HEK293 (cell line): ENCODE measurements at regions not wholly inside any gene's neighbourhood (a gene's known extent, or its start where the extent isn't known, plus 50 kb on each side); places are given as distances from the start of the nearest gene placed in this dataset.

Source experiments
- CTCF ChIA-PET: fragments of 350-600 bp; formaldehyde crosslinking; extraction: SDS; loops from one replicate; lab custom pipeline; 2021; ENCODE audit warnings: antibody characterized with exemption; lab: Yijun Ruan, JAX
- POLR2A ChIA-PET: fragments of 300-600 bp; formaldehyde crosslinking; extraction: SDS; loops from one replicate; lab custom pipeline; 2020; ENCODE audit warnings: antibody characterized with exemption, inconsistent platforms; lab: Yijun Ruan, JAX
- H3K27ac ChIP-seq: fragments of 200-500 bp; sonication (Bioruptor generic); 2 replicates; pipeline ENCODE4 v1.5.1; 2014; ENCODE audit warnings: low read depth, low read length, control low read depth, inconsistent platforms; ENCODE audit errors: extremely low read depth
- H3K36me3 ChIP-seq, 2 experiments: fragments of 200-500 bp in 1 of 2; sonication (Bioruptor generic) in 1 of 2; 1 replicate in 1 of 2; 2 replicates in 1 of 2; pipeline ENCODE4 v1.5.1; 2014 to 2017; ENCODE audit warnings: inconsistent platforms in 2 of 2, low read length in 2 of 2; ENCODE audit not compliant: control insufficient read depth in 2 of 2, insufficient read depth in 1 of 2
- H3K4me1 ChIP-seq: fragments of 200-500 bp; sonication (Bioruptor generic); 2 replicates; pipeline ENCODE4 v1.5.1; 2014; ENCODE audit warnings: mild to moderate bottlenecking, low read length, inconsistent platforms; ENCODE audit not compliant: control insufficient read depth, insufficient read depth
- H3K4me3 ChIP-seq: 2 replicates; pipeline ENCODE4 v1.5.1; 2011; ENCODE audit warnings: low read depth, mild to moderate bottlenecking, control low read depth, low read length, moderate library complexity
- H3K9me3 ChIP-seq: fragments of 200-500 bp; sonication (Bioruptor generic); 2 replicates; pipeline ENCODE4 v1.5.1; 2014; ENCODE audit warnings: low read depth, low read length, inconsistent platforms; ENCODE audit not compliant: control insufficient read depth, insufficient read depth
- FEZF1 ChIP-seq: fragments of 450-650 bp; formaldehyde crosslinking; IDR thresholded peaks from 2 replicates; pipeline ENCODE4 v1.5.1; 2016; ENCODE audit warnings: missing biosample characterization, missing genetic modification characterization
- GFI1B ChIP-seq: fragments of 450-650 bp; formaldehyde crosslinking; IDR thresholded peaks from 2 replicates; pipeline ENCODE4 v1.5.1; 2016; ENCODE audit warnings: missing biosample characterization, missing genetic modification characterization
- KLF9 ChIP-seq: fragments of 450-650 bp; formaldehyde crosslinking; IDR thresholded peaks from 2 replicates; pipeline ENCODE4 v1.5.1; 2016; ENCODE audit warnings: missing biosample characterization, missing genetic modification characterization, low read depth
- MYNN ChIP-seq: fragments of 450-650 bp; formaldehyde crosslinking; IDR thresholded peaks from 2 replicates; pipeline ENCODE4 v1.5.1; 2016; ENCODE audit warnings: missing biosample characterization, missing genetic modification characterization, borderline replicate concordance
- RBAK ChIP-seq: fragments of 450-650 bp; formaldehyde crosslinking; IDR thresholded peaks from 2 replicates; pipeline ENCODE4 v1.5.1; 2016; ENCODE audit warnings: missing biosample characterization, missing genetic modification characterization
- REST ChIP-seq: fragments of 450-650 bp; formaldehyde crosslinking; IDR thresholded peaks from 2 replicates; pipeline ENCODE4 v1.5.1; 2016; ENCODE audit warnings: missing biosample characterization, missing genetic modification characterization
- SCRT1 ChIP-seq: fragments of 450-650 bp; formaldehyde crosslinking; IDR thresholded peaks from 2 replicates; pipeline ENCODE4 v1.5.1; 2016; ENCODE audit warnings: missing biosample characterization, missing genetic modification characterization, borderline replicate concordance
- ZBTB8A ChIP-seq: fragments of 450-650 bp; formaldehyde crosslinking; IDR thresholded peaks from 2 replicates; pipeline ENCODE4 v1.5.1; 2016; ENCODE audit warnings: missing biosample characterization, missing genetic modification characterization
- ZFHX2 ChIP-seq: fragments of 450-650 bp; formaldehyde crosslinking; conservative IDR thresholded peaks from 2 replicates; pipeline ENCODE4 v1.5.1; 2016; ENCODE audit warnings: missing biosample characterization, missing genetic modification characterization
- ZFP41 ChIP-seq: fragments of 450-650 bp; formaldehyde crosslinking; IDR thresholded peaks from 2 replicates; pipeline ENCODE4 v1.5.1; 2016; ENCODE audit warnings: missing biosample characterization, missing genetic modification characterization, borderline replicate concordance
- ZNF19 ChIP-seq: fragments of 450-650 bp; formaldehyde crosslinking; IDR thresholded peaks from 2 replicates; pipeline ENCODE4; 2016; ENCODE audit warnings: missing biosample characterization, missing genetic modification characterization, low read depth
- ZNF280C ChIP-seq: fragments of 450-650 bp; formaldehyde crosslinking; IDR thresholded peaks from 2 replicates; pipeline ENCODE4 v1.5.1; 2016; ENCODE audit warnings: missing biosample characterization, missing genetic modification characterization
- ZNF391 ChIP-seq: fragments of 450-650 bp; formaldehyde crosslinking; IDR thresholded peaks from 2 replicates; pipeline ENCODE4 v1.5.1; 2016; ENCODE audit warnings: low read depth, missing biosample characterization, missing genetic modification characterization, borderline replicate concordance
- ZNF48 ChIP-seq: fragments of 450-650 bp; formaldehyde crosslinking; IDR thresholded peaks from 2 replicates; pipeline ENCODE4 v1.5.1; 2016; ENCODE audit warnings: missing biosample characterization, missing genetic modification characterization
- ZNF510 ChIP-seq: fragments of 450-650 bp; formaldehyde crosslinking; IDR thresholded peaks from 2 replicates; pipeline ENCODE4 v1.5.1; 2018; ENCODE audit warnings: mild to moderate bottlenecking, missing genetic modification characterization, missing biosample characterization; ENCODE audit not compliant: insufficient replicate concordance
- ZNF549 ChIP-seq: fragments of 450-650 bp; IDR thresholded peaks from 2 replicates; pipeline ENCODE4 v1.5.1; 2018; ENCODE audit warnings: missing biosample characterization, missing genetic modification characterization, mild to moderate bottlenecking, inconsistent platforms, moderate library complexity
- ZNF629 ChIP-seq: fragments of 450-650 bp; formaldehyde crosslinking; IDR thresholded peaks from 2 replicates; pipeline ENCODE4 v1.5.1; 2017; ENCODE audit warnings: missing biosample characterization, missing genetic modification characterization
- ZNF639 ChIP-seq: fragments of 450-650 bp; formaldehyde crosslinking; IDR thresholded peaks from 2 replicates; pipeline ENCODE4 v1.5.1; 2016; ENCODE audit warnings: missing biosample characterization, missing genetic modification characterization
- ZSCAN16 ChIP-seq: fragments of 450-650 bp; formaldehyde crosslinking; IDR thresholded peaks from 2 replicates; pipeline ENCODE4 v1.5.1; 2016; ENCODE audit warnings: missing biosample characterization, missing genetic modification characterization

- Histone ChIP-seq H3K9me3 (no peaks in the 10 kb centered on the region), H3K4me1 (no peaks in the 10 kb centered on the region), H3K4me3 (no peak overlapping the region), H3K27ac (no peak overlapping the region), H3K36me3 (no peaks in the 10 kb centered on the region)
- ChIA-PET POLR2A (no interaction called here), CTCF (no interaction called here)
- TF ChIP-seq ZNF391 (tag by site-specific recombination) (no peak), ZNF639 (tag by site-specific recombination) (no peak), GFI1B (tag by site-specific recombination) (no peak), ZNF48 (tag by site-specific recombination) (no peak), ZFHX2 (tag by site-specific recombination) (no peak), FEZF1 (tag by site-specific recombination) (no peak), ZNF549 (tag by site-specific recombination) (no peak), ZNF19 (tag by site-specific recombination) (no peak), SCRT1 (tag by site-specific recombination) (no peak), ZNF280C (tag by site-specific recombination) (no peak), RBAK (tag by site-specific recombination) (no peak)
Observed at GRCh38 chr4:144342949-144343760, 202.6 kb upstream of the GYPA start.

- no peaks in the 10 kb centered on the region for H3K9me3 ChIP-seq
- POLR2A ChIA-PET = no interaction called here
- no peaks in the 10 kb centered on the region for H3K36me3 ChIP-seq
- H3K4me1 ChIP-seq = no peaks in the 10 kb centered on the region
- TF ChIP-seq ZSCAN16 (tag by site-specific recombination) (no peak), MYNN (no peak), KLF9 (tag by site-specific recombination) (no peak), ZBTB8A (tag by site-specific recombination) (no peak), ZNF510 (tag by site-specific recombination) (no peak), REST (tag by site-specific recombination) (no peak), ZNF629 (tag by site-specific recombination) (no peak), ZFP41 (tag by site-specific recombination) (no peak)
- CTCF ChIA-PET = no interaction called here
- no peak overlapping the region for H3K4me3 ChIP-seq
- no peak overlapping the region for H3K27ac ChIP-seq
Observed at GRCh38 chr4:144347121-144347520, 206.6 kb upstream of the GYPA start.
